OCI-LY3 (cell line): ENCODE measurements at regions not wholly inside any gene's neighbourhood (a gene's known extent, or its start where the extent isn't known, plus 50 kb on each side); places are given as distances from the start of the nearest gene placed in this dataset.

Experiments used
- H2AFZ ChIP-seq: fragments of 200-600, 300-600 bp; shearing (Covaris generic); 2 replicates; pipeline ENCODE4 v1.6.0; 2014; ENCODE audit warnings: antibody characterized with exemption, low read depth, low read length
- H3K27ac ChIP-seq: fragments of 200-600, 300-600 bp; sonication (generic); 2 replicates; pipeline ENCODE4 v1.5.1; 2014; ENCODE audit warnings: mild to moderate bottlenecking, low read length, moderate library complexity, mixed read lengths
- H3K27me3 ChIP-seq: fragments of 200-600, 300-600 bp; sonication (generic); 2 replicates; pipeline ENCODE4 v1.6.1; 2014; ENCODE audit warnings: low read depth, low read length, mixed read lengths
- H3K36me3 ChIP-seq: fragments of 200-600, 300-600 bp; sonication (generic); replicated peaks from 2 replicates; pipeline ENCODE3; 2014; ENCODE audit warnings: low read depth, low read length, mixed read lengths
- H3K4me1 ChIP-seq: fragments of 300-600, 200-600 bp; sonication (generic); 2 replicates; pipeline ENCODE4 v1.6.1; 2014; ENCODE audit warnings: low read length, mixed read lengths
- H3K4me2 ChIP-seq: fragments of 200-600, 300-600 bp; sonication (generic); 2 replicates; pipeline ENCODE4 v1.6.1; 2014; ENCODE audit warnings: low read length, mixed read lengths
- H3K4me3 ChIP-seq: fragments of 300-600, 200-600 bp; sonication (generic); 2 replicates; pipeline ENCODE4 v1.5.1; 2014; ENCODE audit warnings: antibody characterized with exemption, mild to moderate bottlenecking, low read length, moderate library complexity
- H3K79me2 ChIP-seq: fragments of 300-600, 200-600 bp; shearing (Covaris generic); 2 replicates; pipeline ENCODE4 v1.6.1; 2014; ENCODE audit warnings: mild to moderate bottlenecking, low read length, mixed read lengths
- H3K9ac ChIP-seq: fragments of 300-600, 200-600 bp; shearing (Covaris generic); 2 replicates; pipeline ENCODE4 v1.6.0; 2014; ENCODE audit warnings: mild to moderate bottlenecking, low read length, moderate library complexity
- H3K9me3 ChIP-seq: fragments of 200-600, 300-600 bp; shearing (Covaris generic); 2 replicates; pipeline ENCODE4 v1.6.1; 2014; ENCODE audit warnings: low read length, mixed read lengths; ENCODE audit not compliant: insufficient read depth
- H4K20me1 ChIP-seq: fragments of 200-600, 300-600 bp; sonication (generic); 2 replicates; pipeline ENCODE4 v1.6.1; 2016; ENCODE audit warnings: low read length, mixed read lengths; ENCODE audit not compliant: insufficient read depth
- EZH2phosphoT487 ChIP-seq: fragments of 200-600 bp; shearing (Covaris generic); IDR thresholded peaks from 2 replicates; pipeline ENCODE4 v1.6.1; 2018; ENCODE audit warnings: antibody characterized with exemption, mixed run types, low read depth
- TF ChIP-seq, protein P1 (sequence below): fragments of 200-600, 300-600 bp; sonication (generic); IDR thresholded peaks from 2 replicates; pipeline ENCODE4 v1.5.1; 2014; ENCODE audit warnings: antibody characterized with exemption, low read length, low read depth

DNA sequence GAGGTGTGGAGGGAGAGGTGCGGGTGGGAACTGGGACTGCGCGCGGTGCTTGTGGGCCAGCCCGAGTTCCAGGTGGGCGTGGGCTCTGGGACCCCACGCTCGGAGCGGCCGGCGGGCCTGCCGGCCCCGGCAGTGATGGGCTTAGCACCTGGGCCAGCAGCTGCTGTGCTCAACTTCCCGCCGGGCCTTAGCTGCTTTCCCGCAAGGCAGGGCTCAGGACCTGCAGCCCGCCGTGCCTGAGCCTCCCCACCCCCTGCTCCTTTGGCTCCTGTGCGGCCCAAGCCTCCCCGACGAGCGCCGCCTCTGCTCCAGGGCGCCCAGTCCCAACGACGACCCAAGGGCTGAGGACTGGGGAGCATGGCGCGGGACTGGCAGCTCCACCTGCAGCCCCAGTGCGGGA, 232.7 kb downstream of the FGFR2 start:
- no peaks in the 10 kb centered on the region for H3K79me2 ChIP-seq
- no peak overlapping the region for H3K4me2 ChIP-seq
- H3K36me3 ChIP-seq = peaks cover 7% of the 10 kb centered on the region
- peaks cover 74% of the 10 kb centered on the region for H3K4me1 ChIP-seq
- no peak overlapping the region for H2AFZ ChIP-seq
- no peak overlapping the region for H3K27ac ChIP-seq
- TF ChIP-seq, protein P1, sequence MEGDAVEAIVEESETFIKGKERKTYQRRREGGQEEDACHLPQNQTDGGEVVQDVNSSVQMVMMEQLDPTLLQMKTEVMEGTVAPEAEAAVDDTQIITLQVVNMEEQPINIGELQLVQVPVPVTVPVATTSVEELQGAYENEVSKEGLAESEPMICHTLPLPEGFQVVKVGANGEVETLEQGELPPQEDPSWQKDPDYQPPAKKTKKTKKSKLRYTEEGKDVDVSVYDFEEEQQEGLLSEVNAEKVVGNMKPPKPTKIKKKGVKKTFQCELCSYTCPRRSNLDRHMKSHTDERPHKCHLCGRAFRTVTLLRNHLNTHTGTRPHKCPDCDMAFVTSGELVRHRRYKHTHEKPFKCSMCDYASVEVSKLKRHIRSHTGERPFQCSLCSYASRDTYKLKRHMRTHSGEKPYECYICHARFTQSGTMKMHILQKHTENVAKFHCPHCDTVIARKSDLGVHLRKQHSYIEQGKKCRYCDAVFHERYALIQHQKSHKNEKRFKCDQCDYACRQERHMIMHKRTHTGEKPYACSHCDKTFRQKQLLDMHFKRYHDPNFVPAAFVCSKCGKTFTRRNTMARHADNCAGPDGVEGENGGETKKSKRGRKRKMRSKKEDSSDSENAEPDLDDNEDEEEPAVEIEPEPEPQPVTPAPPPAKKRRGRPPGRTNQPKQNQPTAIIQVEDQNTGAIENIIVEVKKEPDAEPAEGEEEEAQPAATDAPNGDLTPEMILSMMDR = no peak
- TF ChIP-seq EZH2phosphoT487 = no peak
- H4K20me1 ChIP-seq = no peaks in the 10 kb centered on the region
- H3K4me3 ChIP-seq = no peak overlapping the region
- no peak overlapping the region for H3K9ac ChIP-seq
- H3K27me3 ChIP-seq = no peaks in the 10 kb centered on the region
- H3K9me3 ChIP-seq = peaks cover 4% of the 10 kb centered on the region; the same call in 1 of the 2 replicates

DNA sequence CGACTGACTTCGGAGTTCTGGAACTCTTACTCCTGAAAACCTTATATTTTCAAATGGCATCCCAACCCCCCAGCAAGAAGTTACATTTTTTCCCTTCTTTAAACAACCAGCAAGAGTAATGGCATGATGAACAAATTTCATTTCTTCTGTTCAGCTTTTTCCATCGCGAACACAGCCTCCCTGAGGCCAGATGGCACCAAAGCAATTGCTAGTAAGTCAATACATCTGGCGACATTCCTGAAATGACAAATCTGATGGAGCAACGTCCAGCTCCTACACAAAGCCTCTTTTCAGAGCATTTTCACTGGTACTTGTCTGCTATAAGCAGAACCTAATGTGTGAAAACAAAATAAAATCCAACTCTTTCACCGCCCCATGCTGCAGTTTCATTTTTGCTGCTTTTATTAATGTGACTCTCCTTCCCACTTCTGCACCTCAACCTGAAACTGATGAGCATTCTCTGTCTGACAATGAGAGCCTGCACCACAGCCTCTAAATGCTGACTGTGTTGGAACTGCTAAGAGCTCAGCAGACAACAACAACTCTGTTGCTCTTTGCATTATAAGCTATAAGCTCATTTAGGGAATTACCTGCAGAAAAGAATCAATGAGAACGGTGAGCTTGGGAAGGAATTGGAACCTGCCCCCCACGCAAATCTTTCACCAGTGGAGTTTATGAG, 229.8 kb downstream of the FGFR2 start:
- Histone ChIP-seq H3K4me3 (peak overlapping the region; percentile 61), H3K4me2 (peak overlapping the region; percentile 83), H3K9me3 (no peaks in the 10 kb centered on the region), H3K27ac (peak overlapping the region; percentile 85), H4K20me1 (no peaks in the 10 kb centered on the region), H3K79me2 (no peaks in the 10 kb centered on the region), H3K4me1 (peaks cover 52% of the 10 kb centered on the region), H3K36me3 (peaks cover under 1% of the 10 kb centered on the region), H3K9ac (peak overlapping the region; percentile 50; the same call in 1 of the 2 replicates), H2AFZ (peak overlapping the region; percentile 63), H3K27me3 (no peaks in the 10 kb centered on the region)
- no peak for TF ChIP-seq EZH2phosphoT487
- TF ChIP-seq, protein P1 = no peak

DNA sequence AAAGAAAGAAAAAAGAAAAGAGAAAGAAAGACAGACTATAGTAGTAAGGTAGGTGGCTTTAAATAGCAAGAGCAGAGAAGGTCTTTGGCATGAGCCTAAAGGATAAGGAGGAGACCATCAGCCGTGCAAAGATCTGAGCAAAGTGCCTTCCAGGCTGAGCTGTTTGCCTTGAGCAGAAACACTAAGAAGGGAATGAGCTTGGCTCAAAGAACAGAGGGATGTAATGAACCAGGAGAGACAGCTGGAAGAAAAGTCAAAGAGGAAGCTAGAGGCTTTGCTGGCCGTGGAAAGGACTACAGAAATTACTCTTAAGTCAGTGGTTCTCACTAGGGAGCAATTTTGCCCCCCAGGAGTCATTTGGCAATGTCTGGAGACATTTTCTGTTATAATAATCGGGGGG, 228.6 kb downstream of the FGFR2 start:
- Histone ChIP-seq H3K9ac (peak overlapping the region; percentile 50; the same call in 1 of the 2 replicates), H3K4me3 (peak overlapping the region; percentile 26), H3K36me3 (no peaks in the 10 kb centered on the region), H3K27ac (no peak overlapping the region), H3K4me2 (peak overlapping the region; percentile 62), H3K79me2 (no peaks in the 10 kb centered on the region), H2AFZ (no peak overlapping the region), H4K20me1 (no peaks in the 10 kb centered on the region), H3K27me3 (no peaks in the 10 kb centered on the region), H3K9me3 (no peaks in the 10 kb centered on the region), H3K4me1 (peaks cover 42% of the 10 kb centered on the region)
- TF ChIP-seq, protein P1 = no peak
- TF ChIP-seq EZH2phosphoT487 = no peak

DNA sequence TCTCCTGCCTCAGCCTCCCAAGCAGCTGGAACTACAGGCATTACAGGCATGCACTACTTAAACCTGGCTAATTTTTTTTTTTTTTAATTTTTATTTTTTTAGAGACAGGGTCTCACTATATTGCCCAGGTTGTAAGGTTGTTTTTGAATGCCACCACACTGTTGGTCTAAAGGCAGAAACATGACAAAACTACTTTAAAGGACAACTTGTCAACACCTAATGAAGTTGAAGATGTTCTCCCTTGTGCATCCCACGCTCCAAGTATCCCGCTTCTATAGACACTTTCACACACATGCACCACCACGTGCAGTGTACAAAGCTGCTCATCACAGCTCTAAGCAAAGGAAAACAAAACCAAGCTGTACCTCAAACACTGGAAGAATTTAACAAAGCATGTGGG, 226.4 kb downstream of the FGFR2 start:
- no peaks in the 10 kb centered on the region for H4K20me1 ChIP-seq
- H3K9ac ChIP-seq = no peak overlapping the region
- H3K27ac ChIP-seq = no peak overlapping the region
- H3K4me3 ChIP-seq = no peak overlapping the region
- H2AFZ ChIP-seq = no peak overlapping the region
- no peaks in the 10 kb centered on the region for H3K36me3 ChIP-seq
- no peak for TF ChIP-seq EZH2phosphoT487
- TF ChIP-seq, protein P1 = no peak
- H3K9me3 ChIP-seq = no peaks in the 10 kb centered on the region
- H3K4me1 ChIP-seq = peaks cover 38% of the 10 kb centered on the region
- no peaks in the 10 kb centered on the region for H3K79me2 ChIP-seq
- H3K27me3 ChIP-seq = no peaks in the 10 kb centered on the region
- no peak overlapping the region for H3K4me2 ChIP-seq
